ENCODE measurements at regions not wholly inside any gene's neighbourhood (a gene's known extent, or its start where the extent isn't known, plus 50 kb on each side); places are given as distances from the start of the nearest gene placed in this dataset.

GRCh38 chr7:85587785-85588184, 400.9 kb upstream of the SEMA3D start:
- Histone ChIP-seq H3K79me2 (replicated peaks; ENCODE audit: insufficient read depth, low read length) (no peaks in the 10 kb centered on the region), H3K9me3 (ENCODE audit: low read length) (no peaks in the 10 kb centered on the region), H3K27ac (ENCODE audit: low read length) (no peak overlapping the region), H3K4me3 (ENCODE audit: low read length) (no peak overlapping the region), H3K27me3 (ENCODE audit: insufficient read depth, low read depth, low read length) (no peaks in the 10 kb centered on the region), H2AFZ (ENCODE audit: low read depth, low read length) (no peak overlapping the region), H3K36me3 (ENCODE audit: insufficient read depth, low read length) (no peaks in the 10 kb centered on the region), H3K9me2 (ENCODE audit: insufficient read depth, low read length) (no peaks in the 10 kb centered on the region), H3K9ac (ENCODE audit: low read length) (no peak overlapping the region), H3F3A (ENCODE audit: insufficient read depth, low read length, poor library complexity, severe bottlenecking) (no peaks in the 10 kb centered on the region), H3K4me2 (ENCODE audit: low read length) (no peak overlapping the region), H4K20me1 (ENCODE audit: insufficient read depth) (no peaks in the 10 kb centered on the region)
- no peak for TF ChIP-seq SMC3 (conservative IDR thresholded peaks at IDR 0.05; ENCODE audit: poor library complexity)
- TF ChIP-seq EP300 (conservative IDR thresholded peaks at IDR 0.05; ENCODE audit: poor library complexity, severe bottlenecking) = no peak

- no peak overlapping the region for H3K9ac ChIP-seq (ENCODE audit: low read length)
- H3K27me3 ChIP-seq (ENCODE audit: insufficient read depth, low read depth, low read length) = no peaks in the 10 kb centered on the region
- no peaks in the 10 kb centered on the region for H3K79me2 ChIP-seq (replicated peaks; ENCODE audit: insufficient read depth, low read length)
- no peak for TF ChIP-seq SMC3 (conservative IDR thresholded peaks at IDR 0.05; ENCODE audit: poor library complexity)
- TF ChIP-seq CTCF (IDR thresholded peaks at IDR 0.05; ENCODE audit: poor library complexity, severe bottlenecking) = no peak
- no peak for TF ChIP-seq EP300 (conservative IDR thresholded peaks at IDR 0.05; ENCODE audit: poor library complexity, severe bottlenecking)
- TF ChIP-seq RAD21 (conservative IDR thresholded peaks at IDR 0.05) = no peak
- TF ChIP-seq MXI1 (conservative IDR thresholded peaks at IDR 0.05; ENCODE audit: poor library complexity, severe bottlenecking) = no peak
- no peak for TF ChIP-seq REST (IDR thresholded peaks at IDR 0.05; ENCODE audit: borderline replicate concordance)
- TF ChIP-seq TAF1 (IDR thresholded peaks at IDR 0.05; ENCODE audit: low read depth) = no peak
- TF ChIP-seq POLR2AphosphoS5 (IDR thresholded peaks at IDR 0.05) = no peak
- no peak for TF ChIP-seq EZH2 (IDR thresholded peaks at IDR 0.05; ENCODE audit: borderline replicate concordance, insufficient read depth, low read length, poor library complexity, severe bottlenecking)
- no peaks in the 10 kb centered on the region for H3K36me3 ChIP-seq (ENCODE audit: insufficient read depth, low read length)
- no peaks in the 10 kb centered on the region for H3K9me3 ChIP-seq (ENCODE audit: low read length)
- H2AFZ ChIP-seq (ENCODE audit: low read depth, low read length) = no peak overlapping the region
- no peaks in the 10 kb centered on the region for H3F3A ChIP-seq (ENCODE audit: insufficient read depth, low read length, poor library complexity, severe bottlenecking)
- H3K4me3 ChIP-seq (ENCODE audit: low read length) = no peak overlapping the region
- H3K9me2 ChIP-seq (ENCODE audit: insufficient read depth, low read length) = no peaks in the 10 kb centered on the region
- no peaks in the 10 kb centered on the region for H4K20me1 ChIP-seq (ENCODE audit: insufficient read depth)
- no peak overlapping the region for H3K4me2 ChIP-seq (ENCODE audit: low read length)
- no peak overlapping the region for H3K27ac ChIP-seq (ENCODE audit: low read length)
These were observed 399.2 kb upstream of the SEMA3D start for GRCh38 chr7:85586091-85586490.
